AG09319 (cell line): ENCODE measurements at regions not wholly inside any gene's neighbourhood (a gene's known extent, or its start where the extent isn't known, plus 50 kb on each side); places are given as distances from the start of the nearest gene placed in this dataset.
"Not testable (repeated sequence)": the region's sequence is repeated elsewhere in the genome, so short reads cannot be mapped to it uniquely, and the experiment has no call there.

Source experiments
- DNase-seq: peaks from one replicate; pipeline ENCODE4 v3.0.0-alpha.2; 2010; ENCODE audit warnings: low read depth; ENCODE audit errors: extremely low read depth
- CTCF ChIP-seq: IDR thresholded peaks from 2 replicates; pipeline ENCODE4 v1.5.1; 2011; ENCODE audit warnings: low read depth, mild to moderate bottlenecking, inconsistent platforms, low read length, moderate library complexity

GRCh38 chr13:103894626-103895025 is 828.4 kb upstream of the SLC10A2 start:
- TF ChIP-seq CTCF: no peak
- no peak for DNase-seq

GRCh38 chr13:103884101-103884723 is 818.0 kb upstream of the SLC10A2 start:
- DNase-seq: no peak
- TF ChIP-seq CTCF: no peak

- TF ChIP-seq CTCF: no peak
- no peak for DNase-seq
These were observed 817.5 kb upstream of the SLC10A2 start for GRCh38 chr13:103883698-103884097.

- TF ChIP-seq CTCF: no peak; the same call in 1 of the 2 replicates
These were observed 816.9 kb upstream of the SLC10A2 start for GRCh38 chr13:103883164-103883563.

GRCh38 chr13:103880146-103880545 is 813.9 kb upstream of the SLC10A2 start:
- DNase-seq: not testable (repeated sequence)

More at GRCh38 chr13:103883164-103883563, 816.9 kb upstream of the SLC10A2 start:
- DNase-seq: peak; percentile 0

GRCh38 chr13:103878891-103879605 is 812.8 kb upstream of the SLC10A2 start:
- DNase-seq: no peak
- no peak for TF ChIP-seq CTCF

- no peak for DNase-seq
- no peak for TF ChIP-seq CTCF
These were observed 810.4 kb upstream of the SLC10A2 start for GRCh38 chr13:103876571-103876970.
